GM23248 (cell line): ENCODE measurements at regions not wholly inside any gene's neighbourhood (a gene's known extent, or its start where the extent isn't known, plus 50 kb on each side); places are given as distances from the start of the nearest gene placed in this dataset.

Experiments used
- EZH2 ChIP-seq: fragments of 200-600 bp; sonication (generic); IDR thresholded peaks from 2 replicates; pipeline ENCODE4 v1.6.1; 2018; ENCODE audit warnings: antibody characterized with exemption, mild to moderate bottlenecking; ENCODE audit not compliant: insufficient read depth, poor library complexity, severe bottlenecking
- EZH2phosphoT487 ChIP-seq: fragments of 200-600 bp; sonication (generic); IDR thresholded peaks from 2 replicates; pipeline ENCODE4 v1.6.1; 2018; ENCODE audit warnings: antibody characterized with exemption, moderate library complexity, mild to moderate bottlenecking, low read depth; ENCODE audit not compliant: insufficient read depth

DNA sequence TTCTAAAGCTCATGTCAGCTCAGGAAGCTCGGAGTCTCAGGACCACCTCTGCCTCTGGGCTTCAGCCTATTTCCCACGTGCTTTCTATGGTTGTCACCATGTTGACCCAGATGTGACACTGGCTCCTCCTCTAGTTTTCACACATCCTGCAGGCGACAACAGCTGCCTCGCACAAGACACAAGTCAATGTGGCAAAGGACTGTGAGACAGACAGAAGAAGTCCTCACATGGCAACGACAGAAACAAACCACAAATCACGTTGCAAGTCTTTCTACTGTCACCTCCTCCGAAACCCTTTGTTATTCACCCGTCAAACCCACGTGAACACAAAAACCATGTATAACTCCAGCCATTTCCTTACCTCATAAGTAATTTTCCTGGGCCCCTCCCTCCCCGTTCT is 194.5 kb downstream of the MEX3B start:
- no peak for TF ChIP-seq EZH2phosphoT487
- TF ChIP-seq EZH2 = no peak
